Muscle layer of colon (tissue), 2 donors: ENCODE measurements at regions not wholly inside any gene's neighbourhood (a gene's known extent, or its start where the extent isn't known, plus 50 kb on each side); places are given as distances from the start of the nearest gene placed in this dataset.

Experiments
- H3K27ac ChIP-seq: one replicate; pipeline ENCODE4 v1.7.0; 2013; ENCODE audit warnings: low read depth, mild to moderate bottlenecking, low read length, moderate library complexity
- H3K27me3 ChIP-seq, 2 donors: one replicate each; pipeline ENCODE4 v1.7.0; 2013; ENCODE audit warnings: low read length in 2 of 2, mild to moderate bottlenecking in 2 of 2; ENCODE audit not compliant: insufficient read depth in 2 of 2, control insufficient read depth in 1 of 2
- H3K36me3 ChIP-seq: one replicate; pipeline ENCODE4 v1.7.0; 2013; ENCODE audit warnings: mild to moderate bottlenecking, low read length; ENCODE audit not compliant: insufficient read depth
- H3K4me1 ChIP-seq: one replicate; pipeline ENCODE4 v1.7.0; 2013; ENCODE audit warnings: mild to moderate bottlenecking, low read length; ENCODE audit not compliant: insufficient read depth
- H3K4me3 ChIP-seq, 2 donors: one replicate each; pipeline ENCODE4 v1.7.0; 2013; ENCODE audit warnings: low read length in 2 of 2, low read depth in 1 of 2, mild to moderate bottlenecking in 1 of 2, moderate library complexity in 1 of 2
- H3K9ac ChIP-seq: one replicate; pipeline ENCODE4 v1.7.0; 2013; ENCODE audit warnings: low read length
- H3K9me3 ChIP-seq: one replicate; pipeline ENCODE4 v1.7.0; 2013; ENCODE audit warnings: mild to moderate bottlenecking, low read length
- donor health status: abdominal sarcoma.
- donor health status: Adenocarcinoma of cecum.

- Histone ChIP-seq H3K27me3 (no peaks in the 10 kb centered on the region), H3K9ac (no peak overlapping the region), H3K36me3 (no peaks in the 10 kb centered on the region), H3K4me3 (no peak overlapping the region), H3K27ac (no peak overlapping the region), H3K9me3 (no peaks in the 10 kb centered on the region), H3K4me1 (no peaks in the 10 kb centered on the region)
Observed at GRCh38 chr12:61652265-61652664, 607.9 kb upstream of the USP15 start.

DNA sequence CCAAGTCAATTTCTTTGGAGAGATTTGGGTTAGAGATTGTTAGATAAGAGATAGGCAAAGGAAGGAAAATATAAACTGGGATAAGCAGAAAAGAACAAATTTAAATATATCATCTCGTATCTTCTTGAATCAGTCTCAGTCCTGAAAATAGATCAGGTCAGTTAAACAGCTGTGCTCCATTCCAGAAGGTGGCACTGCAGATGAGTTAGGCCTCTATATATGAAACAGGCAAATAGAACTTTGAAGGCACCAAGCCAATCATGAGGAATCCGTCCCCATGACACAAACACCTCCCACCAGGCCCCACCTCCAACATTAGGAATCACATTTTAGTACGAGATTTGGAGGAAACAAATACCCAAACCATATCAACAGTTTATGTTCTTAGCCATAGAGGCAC is 605.5 kb upstream of the USP15 start:
- Histone ChIP-seq H3K9me3 (no peaks in the 10 kb centered on the region), H3K4me1 (no peaks in the 10 kb centered on the region), H3K27ac (no peak overlapping the region), H3K36me3 (no peaks in the 10 kb centered on the region), H3K4me3 (no peak overlapping the region), H3K27me3 (no peaks in the 10 kb centered on the region), H3K9ac (no peak overlapping the region)

- H3K4me3 ChIP-seq = no peak overlapping the region
- H3K4me1 ChIP-seq = no peaks in the 10 kb centered on the region
- H3K27ac ChIP-seq = no peak overlapping the region
- no peak overlapping the region for H3K9ac ChIP-seq
- no peaks in the 10 kb centered on the region for H3K27me3 ChIP-seq
- H3K9me3 ChIP-seq = no peaks in the 10 kb centered on the region
- no peaks in the 10 kb centered on the region for H3K36me3 ChIP-seq
Observed at GRCh38 chr12:61655241-61655640, 605.0 kb upstream of the USP15 start.

GRCh38 chr12:61667676-61668075 is 592.5 kb upstream of the USP15 start:
- Histone ChIP-seq H3K27ac (no peak overlapping the region), H3K9ac (no peak overlapping the region), H3K27me3 (no peaks in the 10 kb centered on the region), H3K9me3 (no peaks in the 10 kb centered on the region), H3K4me1 (no peaks in the 10 kb centered on the region), H3K4me3 (no peak overlapping the region), H3K36me3 (no peaks in the 10 kb centered on the region)

GRCh38 chr12:61676520-61676919 is 583.7 kb upstream of the USP15 start:
- Histone ChIP-seq H3K9ac (no peak overlapping the region), H3K4me1 (no peaks in the 10 kb centered on the region), H3K4me3 (no peak overlapping the region), H3K27me3 (no peaks in the 10 kb centered on the region), H3K36me3 (no peaks in the 10 kb centered on the region), H3K27ac (no peak overlapping the region), H3K9me3 (no peaks in the 10 kb centered on the region)

GRCh38 chr12:61687407-61687806 is 572.8 kb upstream of the USP15 start:
- H3K4me3 ChIP-seq = no peak overlapping the region
- no peak overlapping the region for H3K27ac ChIP-seq
- H3K9ac ChIP-seq = no peak overlapping the region
- H3K27me3 ChIP-seq = no peaks in the 10 kb centered on the region
- H3K36me3 ChIP-seq = no peaks in the 10 kb centered on the region
- no peaks in the 10 kb centered on the region for H3K9me3 ChIP-seq
- H3K4me1 ChIP-seq = no peaks in the 10 kb centered on the region

DNA sequence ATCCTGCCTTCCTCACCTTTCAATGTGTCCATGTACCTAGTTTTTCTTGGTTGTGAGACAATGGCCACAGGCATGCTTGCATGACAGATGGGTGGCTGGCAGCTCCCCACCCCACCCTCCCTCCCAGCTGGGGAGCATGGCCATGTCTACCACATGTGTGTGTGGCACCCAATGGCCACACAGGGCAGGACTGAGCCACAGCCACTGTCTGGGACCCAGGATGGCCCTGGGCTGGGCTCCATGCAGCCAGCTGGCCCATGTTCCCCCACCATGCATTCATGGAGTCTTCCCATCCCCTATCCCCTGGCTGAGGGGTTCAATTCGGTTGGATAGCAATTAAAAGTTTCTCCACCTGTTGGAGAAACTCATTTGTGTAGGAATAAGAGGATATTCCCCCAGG is 566.0 kb upstream of the USP15 start:
- H3K27ac ChIP-seq = no peak overlapping the region
- no peaks in the 10 kb centered on the region for H3K9me3 ChIP-seq
- no peak overlapping the region for H3K4me3 ChIP-seq
- H3K27me3 ChIP-seq = no peaks in the 10 kb centered on the region
- H3K36me3 ChIP-seq = no peaks in the 10 kb centered on the region
- H3K4me1 ChIP-seq = no peaks in the 10 kb centered on the region
- no peak overlapping the region for H3K9ac ChIP-seq

DNA sequence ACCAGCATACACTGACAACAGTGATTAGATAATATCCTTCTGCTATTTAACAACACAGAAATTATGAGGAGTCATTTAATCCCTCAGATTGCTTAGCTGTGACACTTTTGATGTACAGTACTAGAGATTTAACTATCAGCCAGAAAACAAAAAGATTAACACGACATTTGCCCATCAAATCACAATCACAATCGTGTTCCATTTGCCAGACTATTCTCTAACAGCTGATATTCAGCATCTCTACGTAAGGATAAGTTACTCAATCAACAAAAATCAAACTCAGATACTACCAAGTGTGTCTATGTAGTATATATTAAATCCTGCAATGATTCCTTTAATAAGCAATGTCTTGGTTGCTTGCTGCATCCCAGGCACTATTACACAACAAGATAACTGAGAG is 558.7 kb upstream of the USP15 start:
- no peaks in the 10 kb centered on the region for H3K9me3 ChIP-seq
- H3K27me3 ChIP-seq = no peaks in the 10 kb centered on the region
- H3K27ac ChIP-seq = no peak overlapping the region
- no peak overlapping the region for H3K4me3 ChIP-seq
- H3K9ac ChIP-seq = no peak overlapping the region
- H3K36me3 ChIP-seq = no peaks in the 10 kb centered on the region
- no peaks in the 10 kb centered on the region for H3K4me1 ChIP-seq

DNA sequence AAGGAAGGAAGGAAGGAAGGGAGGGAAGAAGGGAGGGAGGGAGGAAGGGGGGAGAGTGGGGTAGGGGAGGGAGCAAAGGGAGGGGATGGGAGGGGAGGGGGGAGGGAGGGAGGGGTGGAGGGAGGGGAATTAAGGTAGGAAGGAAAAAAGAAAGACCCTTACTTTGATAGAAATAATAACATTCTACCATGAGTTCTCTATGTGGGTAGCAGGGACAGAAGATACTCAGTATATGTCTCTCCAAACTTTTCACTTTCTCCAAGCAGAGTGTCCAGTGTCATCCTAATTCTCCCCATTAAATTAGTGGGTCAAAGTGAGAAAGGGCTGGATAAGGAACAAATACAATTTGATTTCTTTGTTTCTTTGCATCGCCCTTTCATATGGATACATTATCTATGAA is 553.4 kb upstream of the USP15 start:
- H3K27me3 ChIP-seq = no peaks in the 10 kb centered on the region
- no peak overlapping the region for H3K9ac ChIP-seq
- H3K4me3 ChIP-seq = no peak overlapping the region
- H3K27ac ChIP-seq = no peak overlapping the region
- H3K4me1 ChIP-seq = no peaks in the 10 kb centered on the region
- H3K36me3 ChIP-seq = no peaks in the 10 kb centered on the region
- no peaks in the 10 kb centered on the region for H3K9me3 ChIP-seq

GRCh38 chr12:61713121-61713520 is 547.1 kb upstream of the USP15 start:
- H3K27me3 ChIP-seq = no peaks in the 10 kb centered on the region
- no peak overlapping the region for H3K27ac ChIP-seq
- no peak overlapping the region for H3K9ac ChIP-seq
- H3K9me3 ChIP-seq = no peaks in the 10 kb centered on the region
- no peaks in the 10 kb centered on the region for H3K36me3 ChIP-seq
- H3K4me3 ChIP-seq = no peak overlapping the region
- H3K4me1 ChIP-seq = no peaks in the 10 kb centered on the region

- Histone ChIP-seq H3K4me3 (no peak overlapping the region), H3K27ac (no peak overlapping the region), H3K9ac (no peak overlapping the region), H3K27me3 (no peaks in the 10 kb centered on the region), H3K36me3 (no peaks in the 10 kb centered on the region), H3K4me1 (no peaks in the 10 kb centered on the region), H3K9me3 (no peaks in the 10 kb centered on the region)
Observed at GRCh38 chr12:61717986-61718385, 542.2 kb upstream of the USP15 start.

GRCh38 chr12:61739925-61740324 is 520.3 kb upstream of the USP15 start:
- Histone ChIP-seq H3K27me3 (no peaks in the 10 kb centered on the region), H3K27ac (no peak overlapping the region)

More at GRCh38 chr12:61739925-61740324, 520.3 kb upstream of the USP15 start:
- H3K9me3 ChIP-seq = no peaks in the 10 kb centered on the region
- H3K4me1 ChIP-seq = no peaks in the 10 kb centered on the region
- no peaks in the 10 kb centered on the region for H3K36me3 ChIP-seq
- H3K9ac ChIP-seq = no peak overlapping the region
- H3K4me3 ChIP-seq = no peak overlapping the region
